Right lobe of liver (tissue), 4 donors: ENCODE measurements at regions not wholly inside any gene's neighbourhood (a gene's known extent, or its start where the extent isn't known, plus 50 kb on each side); places are given as distances from the start of the nearest gene placed in this dataset.

Experiments used
- POLR2A ChIP-seq: fragments of 450-650 bp; IDR thresholded peaks from one replicate; pipeline ENCODE4 v1.6.1; 2017; ENCODE audit warnings: antibody characterized with exemption, mild to moderate bottlenecking
- TF ChIP-seq, protein P1 (sequence below), 4 donors: fragments of 200-600 bp in 3 of 4; fragments of 450-650 bp in 1 of 4; IDR thresholded peaks; one replicate each; pipeline versions ENCODE4 v1.5.1 to v1.8.0; 2016 to 2022; ENCODE audit warnings: antibody characterized with exemption in 4 of 4, mild to moderate bottlenecking in 2 of 4
- donor health status: DM: no; HTN: no; CAD: no.
- donor health status: DM: no; HTN: no; CAD: no.
- donor health status: DM: no; HTN: yes; CAD: no.

DNA sequence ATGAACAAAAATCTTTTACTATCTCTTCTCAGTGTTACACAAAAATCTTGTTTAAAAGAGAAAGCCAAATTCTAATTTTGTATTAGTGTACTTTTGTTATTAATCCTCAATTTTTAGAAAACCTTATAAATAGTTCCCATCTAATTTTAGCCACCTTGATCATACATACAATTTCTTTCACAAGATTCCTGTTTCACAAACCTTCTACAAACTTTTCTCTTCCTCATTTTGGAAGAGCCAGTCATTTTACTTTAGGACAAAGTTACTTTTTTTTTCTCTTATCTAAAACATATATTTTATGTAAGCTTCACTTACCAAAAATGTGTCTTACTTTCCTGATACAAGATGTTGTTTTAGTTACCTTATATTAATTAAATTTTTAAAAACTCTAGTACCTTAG lies 161.3 kb downstream of the YIPF5 start:
- TF ChIP-seq, protein P1, sequence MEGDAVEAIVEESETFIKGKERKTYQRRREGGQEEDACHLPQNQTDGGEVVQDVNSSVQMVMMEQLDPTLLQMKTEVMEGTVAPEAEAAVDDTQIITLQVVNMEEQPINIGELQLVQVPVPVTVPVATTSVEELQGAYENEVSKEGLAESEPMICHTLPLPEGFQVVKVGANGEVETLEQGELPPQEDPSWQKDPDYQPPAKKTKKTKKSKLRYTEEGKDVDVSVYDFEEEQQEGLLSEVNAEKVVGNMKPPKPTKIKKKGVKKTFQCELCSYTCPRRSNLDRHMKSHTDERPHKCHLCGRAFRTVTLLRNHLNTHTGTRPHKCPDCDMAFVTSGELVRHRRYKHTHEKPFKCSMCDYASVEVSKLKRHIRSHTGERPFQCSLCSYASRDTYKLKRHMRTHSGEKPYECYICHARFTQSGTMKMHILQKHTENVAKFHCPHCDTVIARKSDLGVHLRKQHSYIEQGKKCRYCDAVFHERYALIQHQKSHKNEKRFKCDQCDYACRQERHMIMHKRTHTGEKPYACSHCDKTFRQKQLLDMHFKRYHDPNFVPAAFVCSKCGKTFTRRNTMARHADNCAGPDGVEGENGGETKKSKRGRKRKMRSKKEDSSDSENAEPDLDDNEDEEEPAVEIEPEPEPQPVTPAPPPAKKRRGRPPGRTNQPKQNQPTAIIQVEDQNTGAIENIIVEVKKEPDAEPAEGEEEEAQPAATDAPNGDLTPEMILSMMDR (IDR thresholded peaks at IDR 0.05) = no peak
- no peak for TF ChIP-seq POLR2A
